ENCODE measurements at regions not wholly inside any gene's neighbourhood (a gene's known extent, or its start where the extent isn't known, plus 50 kb on each side); places are given as distances from the start of the nearest gene placed in this dataset.

GRCh38 chr6:120779441-120779840, 554.8 kb downstream of the TBC1D32 start:
- H3K4me2 ChIP-seq (ENCODE audit: insufficient read depth in 1 of 2, low read depth in 2 of 2, low read length in 2 of 2) = no peak overlapping the region
- DNase-seq (ENCODE audit: low read depth in 1 of 2, low spot score in 2 of 2) (no peak), FAIRE-seq (no peak)
- no peak overlapping the region for H2BK12ac ChIP-seq (ENCODE audit: low read depth, low read length)
- H2AFZ ChIP-seq (ENCODE audit: low read length) = no peak overlapping the region
- no peaks in the 10 kb centered on the region for H4K20me1 ChIP-seq (replicated peaks in 1 of 2; ENCODE audit: control insufficient read depth in 1 of 2, insufficient read depth in 2 of 2, low read length in 2 of 2)
- no peak for TF ChIP-seq POU5F1 (IDR thresholded peaks at IDR 0.05; ENCODE audit: low read depth, low read length)
- TF ChIP-seq JUND (IDR thresholded peaks at IDR 0.05; ENCODE audit: low read length) = no peak
- no peak for TF ChIP-seq TAF1 (IDR thresholded peaks at IDR 0.05; ENCODE audit: low read depth, low read length)
- no peak for TF ChIP-seq FOSL1 (IDR thresholded peaks at IDR 0.05; ENCODE audit: insufficient read depth, low read depth, low read length)
- no peak for TF ChIP-seq KDM1A (IDR thresholded peaks at IDR 0.05; ENCODE audit: borderline replicate concordance, low read length)
- TF ChIP-seq BACH1 (IDR thresholded peaks at IDR 0.05; ENCODE audit: low read length) = no peak
- TF ChIP-seq TEAD4 (IDR thresholded peaks at IDR 0.05; ENCODE audit: low read depth, low read length) = no peak
- no peak for TF ChIP-seq NANOG (IDR thresholded peaks at IDR 0.05; ENCODE audit: insufficient read depth, low read depth, low read length, poor library complexity, severe bottlenecking)
- no peak for TF ChIP-seq BCL11A (IDR thresholded peaks at IDR 0.05; ENCODE audit: low read depth in 2 of 2, low read length in 2 of 2)
- TF ChIP-seq MAX (IDR thresholded peaks at IDR 0.05) = no peak
- TF ChIP-seq SRF (IDR thresholded peaks at IDR 0.05; ENCODE audit: low read depth, low read length) = no peak
- no peak for TF ChIP-seq EGR1 (IDR thresholded peaks at IDR 0.05; ENCODE audit: borderline replicate concordance, low read depth, low read length)
- H3K23me2 ChIP-seq (ENCODE audit: low read depth, low read length) = no peaks in the 10 kb centered on the region
- H3K4me3 ChIP-seq (ENCODE audit: extremely low read depth in 1 of 4, insufficient read depth in 2 of 4, low read depth in 3 of 4, low read length in 4 of 4) = no peak overlapping the region
- no peaks in the 10 kb centered on the region for H3K36me3 ChIP-seq (ENCODE audit: control insufficient read depth in 2 of 4, insufficient read depth in 4 of 4, low read length in 3 of 4)
- H3K4me1 ChIP-seq (replicated peaks in 1 of 4; ENCODE audit: control insufficient read depth in 3 of 4, insufficient read depth in 4 of 4, low read length in 3 of 4) = no peaks in the 10 kb centered on the region
- CTCF ChIA-PET (ENCODE audit: partially characterized antibody) = no interaction called here
- no peak overlapping the region for H2BK5ac ChIP-seq (ENCODE audit: low read depth, low read length)
- H3K79me1 ChIP-seq (ENCODE audit: low read depth, low read length) = no peaks in the 10 kb centered on the region
- no peak overlapping the region for H3K18ac ChIP-seq (ENCODE audit: extremely low read depth, low read length)
- no peaks in the 10 kb centered on the region for H3K79me2 ChIP-seq (ENCODE audit: control insufficient read depth in 1 of 2, insufficient read depth in 2 of 2, low read length in 2 of 2)
- H2BK120ac ChIP-seq (replicated peaks; ENCODE audit: low read depth, low read length) = no peak overlapping the region
- H4K5ac ChIP-seq (ENCODE audit: insufficient read length, low read depth, low read length) = no peak overlapping the region
- POLR2A ChIA-PET (ENCODE audit: partially characterized antibody) = no interaction called here
- H3K23ac ChIP-seq (ENCODE audit: insufficient read length) = no peak overlapping the region
- H2BK15ac ChIP-seq (ENCODE audit: low read length) = no peak overlapping the region
- H3K9ac ChIP-seq (replicated peaks in 1 of 4; ENCODE audit: extremely low read depth in 1 of 4, low read depth in 3 of 4, low read length in 3 of 4) = no peak overlapping the region
- no peaks in the 10 kb centered on the region for H3K9me3 ChIP-seq (ENCODE audit: insufficient read depth in 2 of 2, low read depth in 1 of 2, low read length in 1 of 2)
- H2AK5ac ChIP-seq (ENCODE audit: low read depth, low read length) = no peak overlapping the region
- H3K27ac ChIP-seq (ENCODE audit: low read depth, low read length) = no peak overlapping the region
- H3K4ac ChIP-seq (replicated peaks; ENCODE audit: insufficient read length, low read depth, low read length) = no peak overlapping the region
- no peaks in the 10 kb centered on the region for H3K27me3 ChIP-seq (replicated peaks in 1 of 4; ENCODE audit: control insufficient read depth in 3 of 4, extremely low read depth in 1 of 4, insufficient read depth in 3 of 4, low read length in 3 of 4)
- H3K14ac ChIP-seq (ENCODE audit: insufficient read length) = no peak overlapping the region
- H3K56ac ChIP-seq (replicated peaks; ENCODE audit: insufficient read length, low read depth, low read length) = no peak overlapping the region
- H2BK20ac ChIP-seq (ENCODE audit: low read length) = no peak overlapping the region
- no peak overlapping the region for H4K8ac ChIP-seq (ENCODE audit: extremely low read depth, insufficient read depth, low read length)
- 100% methylated on average over 4 of the region's 4 CpGs; no CpG with 5 or more reads in 1 of the 2 experiments for WGBS, 2 experiments (ENCODE audit: extremely low coverage in 1 of 2, insufficient coverage in 1 of 2, insufficient read length in 1 of 2, insufficient replicate concordance in 2 of 2, low coverage in 1 of 2, low lambda C conversion rate in 2 of 2, missing lambda C conversion rate in 1 of 2)
- H4K91ac ChIP-seq (replicated peaks; ENCODE audit: insufficient read length, low read length) = no peak overlapping the region
